ENCODE measurements at regions not wholly inside any gene's neighbourhood (a gene's known extent, or its start where the extent isn't known, plus 50 kb on each side); places are given as distances from the start of the nearest gene placed in this dataset.

DNA sequence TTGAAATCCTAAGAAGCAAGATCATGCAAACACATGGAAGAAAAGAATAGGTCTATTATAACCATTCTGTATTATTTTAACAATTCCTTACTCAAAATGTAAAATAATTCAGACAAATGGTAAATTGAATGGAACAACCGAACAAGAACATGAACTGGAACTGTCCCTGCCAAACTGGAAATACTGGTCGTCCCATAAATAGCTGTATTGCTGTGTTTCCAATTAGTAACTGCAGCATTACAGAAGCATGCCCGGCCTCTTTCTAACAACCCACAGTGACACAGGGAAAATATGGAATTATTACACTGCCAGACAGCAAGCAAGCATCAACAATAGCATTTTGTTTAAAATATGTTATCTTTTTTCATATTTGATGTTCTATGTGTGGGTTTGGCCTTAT, 1138.5 kb upstream of the PHF14 start:
- no peaks in the 10 kb centered on the region for H3K4me1 ChIP-seq (ENCODE audit: control insufficient read depth in 3 of 3, insufficient read depth in 3 of 3, low read length in 3 of 3)
- no peak overlapping the region for H3K9ac ChIP-seq (ENCODE audit: low read depth in 1 of 3, low read length in 3 of 3)
- H3K27ac ChIP-seq (ENCODE audit: low read depth, low read length) = no peak overlapping the region
- H3K9me3 ChIP-seq (ENCODE audit: control insufficient read depth in 3 of 3, low read length in 3 of 3) = no peaks in the 10 kb centered on the region
- no peak overlapping the region for H3K4me3 ChIP-seq (ENCODE audit: low read length in 3 of 3)
- no peaks in the 10 kb centered on the region for H3K27me3 ChIP-seq (ENCODE audit: control insufficient read depth in 3 of 3, insufficient read depth in 3 of 3, low read length in 3 of 3)
- no peaks in the 10 kb centered on the region for H3K36me3 ChIP-seq (ENCODE audit: control insufficient read depth in 3 of 3, insufficient read depth in 3 of 3, low read length in 3 of 3)

DNA sequence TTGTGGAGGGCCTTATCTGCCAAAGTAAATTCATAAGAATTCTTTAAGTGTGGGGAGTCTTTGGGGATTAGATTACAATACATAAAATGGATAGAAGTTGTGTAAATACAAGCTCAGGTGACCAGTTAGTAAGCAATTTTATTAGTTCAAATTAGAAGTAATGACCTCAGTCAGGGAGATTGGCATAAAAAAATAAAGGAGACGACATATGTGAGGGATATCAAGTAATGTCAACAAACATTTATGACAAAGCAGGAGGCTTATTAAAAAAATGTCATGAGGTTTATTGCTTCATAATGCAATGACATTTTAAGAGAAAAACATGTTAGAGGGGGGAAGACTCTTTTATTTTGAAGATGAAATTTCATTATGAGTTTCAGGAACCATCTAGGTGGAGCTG, 1137.0 kb upstream of the PHF14 start:
- H3K4me3 ChIP-seq (ENCODE audit: low read length in 3 of 3) = no peak overlapping the region
- no peaks in the 10 kb centered on the region for H3K36me3 ChIP-seq (ENCODE audit: control insufficient read depth in 3 of 3, insufficient read depth in 3 of 3, low read length in 3 of 3)
- H3K4me1 ChIP-seq (ENCODE audit: control insufficient read depth in 3 of 3, insufficient read depth in 3 of 3, low read length in 3 of 3) = no peaks in the 10 kb centered on the region
- H3K27me3 ChIP-seq (ENCODE audit: control insufficient read depth in 3 of 3, insufficient read depth in 3 of 3, low read length in 3 of 3) = no peaks in the 10 kb centered on the region
- no peak overlapping the region for H3K27ac ChIP-seq (ENCODE audit: low read depth, low read length)
- H3K9ac ChIP-seq (ENCODE audit: low read depth in 1 of 3, low read length in 3 of 3) = no peak overlapping the region
- H3K9me3 ChIP-seq (ENCODE audit: control insufficient read depth in 3 of 3, low read length in 3 of 3) = no peaks in the 10 kb centered on the region

DNA sequence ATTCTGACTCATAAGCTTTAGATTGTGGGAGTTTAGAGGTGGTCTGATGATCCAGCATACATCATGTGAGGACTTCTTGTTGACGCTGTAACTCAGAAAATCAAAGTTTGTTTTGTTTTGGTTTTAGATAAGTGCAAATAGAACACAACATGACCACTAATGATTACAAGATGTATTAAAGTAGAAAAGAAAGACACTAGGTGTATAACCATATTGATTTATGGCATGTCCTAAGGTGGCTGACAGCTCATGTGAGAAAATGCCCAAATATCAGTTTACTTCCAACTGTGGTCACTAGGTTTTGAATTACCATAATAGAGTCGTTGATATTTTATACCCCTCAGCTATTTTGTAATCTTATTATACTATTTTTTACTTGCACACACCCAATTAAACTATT, 1131.4 kb upstream of the PHF14 start:
- H3K4me1 ChIP-seq (ENCODE audit: control insufficient read depth in 3 of 3, insufficient read depth in 3 of 3, low read length in 3 of 3) = no peaks in the 10 kb centered on the region
- no peak overlapping the region for H3K4me3 ChIP-seq (ENCODE audit: low read length in 3 of 3)
- H3K36me3 ChIP-seq (ENCODE audit: control insufficient read depth in 3 of 3, insufficient read depth in 3 of 3, low read length in 3 of 3) = no peaks in the 10 kb centered on the region
- no peak overlapping the region for H3K27ac ChIP-seq (ENCODE audit: low read depth, low read length)
- no peak overlapping the region for H3K9ac ChIP-seq (ENCODE audit: low read depth in 1 of 3, low read length in 3 of 3)
- no peaks in the 10 kb centered on the region for H3K9me3 ChIP-seq (ENCODE audit: control insufficient read depth in 3 of 3, low read length in 3 of 3)
- H3K27me3 ChIP-seq (ENCODE audit: control insufficient read depth in 3 of 3, insufficient read depth in 3 of 3, low read length in 3 of 3) = no peaks in the 10 kb centered on the region

DNA sequence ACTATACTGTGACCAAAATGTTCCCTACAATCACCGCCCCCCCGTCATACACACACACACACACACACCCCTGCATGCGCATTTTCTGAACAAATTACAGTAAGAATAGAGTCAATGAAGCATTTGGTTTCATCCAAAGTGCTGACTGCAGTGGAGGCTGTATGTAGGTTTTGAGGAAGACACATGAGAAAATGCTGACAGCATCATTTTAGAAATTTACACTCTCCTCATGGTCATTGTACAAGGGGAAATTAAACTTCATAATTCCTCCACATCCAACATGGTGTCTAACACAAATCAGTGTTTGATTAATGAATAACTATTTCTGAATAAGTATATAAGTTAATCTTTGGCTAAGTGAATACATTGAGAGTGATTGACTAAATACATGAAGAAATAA, 1126.8 kb upstream of the PHF14 start:
- no peak overlapping the region for H3K9ac ChIP-seq (ENCODE audit: low read depth in 1 of 3, low read length in 3 of 3)
- H3K9me3 ChIP-seq (ENCODE audit: control insufficient read depth in 3 of 3, low read length in 3 of 3) = no peaks in the 10 kb centered on the region
- no peaks in the 10 kb centered on the region for H3K27me3 ChIP-seq (ENCODE audit: control insufficient read depth in 3 of 3, insufficient read depth in 3 of 3, low read length in 3 of 3)
- no peaks in the 10 kb centered on the region for H3K36me3 ChIP-seq (ENCODE audit: control insufficient read depth in 3 of 3, insufficient read depth in 3 of 3, low read length in 3 of 3)
- H3K4me3 ChIP-seq (ENCODE audit: low read length in 3 of 3) = no peak overlapping the region
- no peaks in the 10 kb centered on the region for H3K4me1 ChIP-seq (ENCODE audit: control insufficient read depth in 3 of 3, insufficient read depth in 3 of 3, low read length in 3 of 3)
- H3K27ac ChIP-seq (ENCODE audit: low read depth, low read length) = no peak overlapping the region

DNA sequence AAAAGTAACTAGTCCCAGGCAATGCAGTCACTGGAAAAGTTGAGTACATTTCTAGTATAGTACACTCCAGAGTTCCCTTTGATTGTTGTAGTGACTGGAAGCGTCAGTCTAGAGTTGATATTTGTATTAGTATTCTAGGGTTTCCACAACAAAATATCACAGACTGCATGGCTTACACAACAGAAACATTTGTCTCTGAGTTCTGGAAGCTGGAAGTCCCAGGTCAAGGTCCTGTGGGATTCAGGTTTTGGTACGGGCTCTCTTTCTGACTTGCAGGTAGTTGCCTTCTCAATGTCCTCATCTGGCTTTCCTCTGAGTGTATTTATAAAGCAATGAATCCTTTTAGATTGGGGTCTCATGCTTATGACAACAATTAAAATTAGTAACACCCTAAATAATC, 1119.1 kb upstream of the PHF14 start:
- H3K36me3 ChIP-seq (ENCODE audit: control insufficient read depth in 3 of 3, insufficient read depth in 3 of 3, low read length in 3 of 3) = no peaks in the 10 kb centered on the region
- H3K4me3 ChIP-seq (ENCODE audit: low read length in 3 of 3) = no peak overlapping the region
- H3K4me1 ChIP-seq (ENCODE audit: control insufficient read depth in 3 of 3, insufficient read depth in 3 of 3, low read length in 3 of 3) = no peaks in the 10 kb centered on the region
- H3K9ac ChIP-seq (ENCODE audit: low read depth in 1 of 3, low read length in 3 of 3) = no peak overlapping the region
- no peaks in the 10 kb centered on the region for H3K9me3 ChIP-seq (ENCODE audit: control insufficient read depth in 3 of 3, low read length in 3 of 3)
- H3K27me3 ChIP-seq (ENCODE audit: control insufficient read depth in 3 of 3, insufficient read depth in 3 of 3, low read length in 3 of 3) = no peaks in the 10 kb centered on the region
- H3K27ac ChIP-seq (ENCODE audit: low read depth, low read length) = no peak overlapping the region

DNA sequence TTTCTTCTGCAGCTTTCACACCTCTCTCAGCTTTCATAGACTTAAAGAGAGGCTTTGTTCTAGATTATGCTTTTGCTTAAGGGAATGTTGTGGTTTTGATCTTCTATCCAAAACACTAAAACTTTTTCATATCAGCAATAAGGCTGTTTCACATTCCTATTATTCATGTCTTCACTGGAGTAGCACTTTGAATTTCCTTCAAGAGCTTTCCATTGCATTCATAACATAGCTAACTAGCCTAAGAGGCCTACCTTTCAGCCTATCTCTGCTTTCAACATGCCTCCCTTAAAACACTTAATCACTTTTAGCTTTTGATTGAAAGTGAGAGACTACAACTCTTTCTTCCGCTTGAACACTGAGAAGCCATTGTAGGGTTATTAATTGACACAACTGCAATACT, 1117.0 kb upstream of the PHF14 start:
- no peak overlapping the region for H3K9ac ChIP-seq (ENCODE audit: low read depth in 1 of 3, low read length in 3 of 3)
- H3K4me3 ChIP-seq (ENCODE audit: low read length in 3 of 3) = no peak overlapping the region
- H3K27me3 ChIP-seq (ENCODE audit: control insufficient read depth in 3 of 3, insufficient read depth in 3 of 3, low read length in 3 of 3) = no peaks in the 10 kb centered on the region

DNA sequence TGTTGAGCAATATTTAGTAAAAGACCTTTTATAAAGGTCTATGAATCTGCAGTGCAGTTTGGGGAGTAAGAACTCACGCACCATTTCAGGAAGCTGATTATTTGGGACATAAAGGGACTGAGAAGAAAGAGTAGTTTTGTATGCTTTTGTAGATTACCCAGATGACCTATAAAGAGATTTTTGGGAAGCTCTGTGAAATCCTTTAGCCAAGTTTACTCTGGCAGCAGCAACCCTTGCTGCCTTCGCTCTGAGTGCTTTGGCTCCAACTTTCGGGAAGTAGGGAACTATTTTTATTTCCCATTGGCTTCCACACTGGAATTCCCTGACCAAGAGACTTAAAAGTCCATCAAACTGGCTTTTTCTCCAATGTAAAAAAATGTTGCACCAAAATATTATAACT, 1110.1 kb upstream of the PHF14 start:
- Histone ChIP-seq H3K27ac (ENCODE audit: low read depth, low read length) (no peak overlapping the region), H3K36me3 (ENCODE audit: control insufficient read depth in 3 of 3, insufficient read depth in 3 of 3, low read length in 3 of 3) (no peaks in the 10 kb centered on the region), H3K4me3 (ENCODE audit: low read length in 3 of 3) (no peak overlapping the region), H3K9me3 (ENCODE audit: control insufficient read depth in 3 of 3, low read length in 3 of 3) (no peaks in the 10 kb centered on the region), H3K27me3 (ENCODE audit: control insufficient read depth in 3 of 3, insufficient read depth in 3 of 3, low read length in 3 of 3) (no peaks in the 10 kb centered on the region), H3K4me1 (ENCODE audit: control insufficient read depth in 3 of 3, insufficient read depth in 3 of 3, low read length in 3 of 3) (no peaks in the 10 kb centered on the region), H3K9ac (ENCODE audit: low read depth in 1 of 3, low read length in 3 of 3) (no peak overlapping the region)

More for the DNA sequence above, 1117.0 kb upstream of the PHF14 start:
- Histone ChIP-seq H3K9me3 (ENCODE audit: control insufficient read depth in 3 of 3, low read length in 3 of 3) (no peaks in the 10 kb centered on the region), H3K27ac (ENCODE audit: low read depth, low read length) (no peak overlapping the region), H3K4me1 (ENCODE audit: control insufficient read depth in 3 of 3, insufficient read depth in 3 of 3, low read length in 3 of 3) (no peaks in the 10 kb centered on the region), H3K36me3 (ENCODE audit: control insufficient read depth in 3 of 3, insufficient read depth in 3 of 3, low read length in 3 of 3) (no peaks in the 10 kb centered on the region)

DNA sequence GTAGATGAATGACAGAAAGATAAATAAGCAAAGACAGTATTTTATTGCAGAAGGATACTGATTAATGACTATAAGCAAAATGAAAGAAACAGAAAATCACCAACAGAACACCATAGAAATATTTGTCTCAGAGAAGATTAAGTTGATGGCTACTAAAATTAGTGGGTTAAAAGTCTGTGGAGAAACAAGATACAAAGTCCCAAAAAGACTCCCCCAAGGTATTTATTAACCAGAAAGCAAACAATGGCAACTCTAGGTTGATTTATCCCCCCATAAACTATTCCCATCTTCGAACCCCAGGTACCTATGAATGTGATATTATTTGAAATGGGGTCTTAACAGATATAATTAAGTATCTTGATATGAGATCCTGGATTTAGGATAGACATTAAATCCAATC, 1104.5 kb upstream of the PHF14 start:
- Histone ChIP-seq H3K9ac (ENCODE audit: low read depth in 1 of 3, low read length in 3 of 3) (no peak overlapping the region), H3K27ac (ENCODE audit: low read depth, low read length) (no peak overlapping the region), H3K4me3 (ENCODE audit: low read length in 3 of 3) (no peak overlapping the region), H3K4me1 (ENCODE audit: control insufficient read depth in 3 of 3, insufficient read depth in 3 of 3, low read length in 3 of 3) (no peaks in the 10 kb centered on the region), H3K9me3 (ENCODE audit: control insufficient read depth in 3 of 3, low read length in 3 of 3) (no peaks in the 10 kb centered on the region), H3K36me3 (ENCODE audit: control insufficient read depth in 3 of 3, insufficient read depth in 3 of 3, low read length in 3 of 3) (no peaks in the 10 kb centered on the region), H3K27me3 (ENCODE audit: control insufficient read depth in 3 of 3, insufficient read depth in 3 of 3, low read length in 3 of 3) (no peaks in the 10 kb centered on the region)

DNA sequence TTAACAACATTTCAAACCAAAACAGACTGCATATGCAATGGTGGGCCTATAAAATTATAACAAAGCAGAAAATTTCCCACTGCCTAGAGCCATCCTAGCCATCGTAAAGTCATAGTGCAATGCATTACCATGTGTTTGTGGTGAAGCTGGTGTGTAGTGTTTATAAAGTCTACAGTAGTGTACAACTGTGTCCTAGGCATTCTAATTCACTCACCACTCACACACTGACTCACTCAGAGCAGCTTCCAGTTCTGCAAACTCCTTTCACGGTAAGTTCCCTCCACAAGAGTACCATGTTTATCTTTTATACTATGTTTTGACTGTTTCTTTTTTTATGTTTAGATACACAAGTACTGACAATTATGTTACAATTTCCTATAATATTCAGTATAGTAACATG, 1104.1 kb upstream of the PHF14 start:
- Histone ChIP-seq H3K27ac (ENCODE audit: low read depth, low read length) (no peak overlapping the region), H3K27me3 (ENCODE audit: control insufficient read depth in 3 of 3, insufficient read depth in 3 of 3, low read length in 3 of 3) (no peaks in the 10 kb centered on the region), H3K4me3 (ENCODE audit: low read length in 3 of 3) (no peak overlapping the region), H3K9me3 (ENCODE audit: control insufficient read depth in 3 of 3, low read length in 3 of 3) (no peaks in the 10 kb centered on the region), H3K36me3 (ENCODE audit: control insufficient read depth in 3 of 3, insufficient read depth in 3 of 3, low read length in 3 of 3) (no peaks in the 10 kb centered on the region), H3K4me1 (ENCODE audit: control insufficient read depth in 3 of 3, insufficient read depth in 3 of 3, low read length in 3 of 3) (no peaks in the 10 kb centered on the region), H3K9ac (ENCODE audit: low read depth in 1 of 3, low read length in 3 of 3) (no peak overlapping the region)

DNA sequence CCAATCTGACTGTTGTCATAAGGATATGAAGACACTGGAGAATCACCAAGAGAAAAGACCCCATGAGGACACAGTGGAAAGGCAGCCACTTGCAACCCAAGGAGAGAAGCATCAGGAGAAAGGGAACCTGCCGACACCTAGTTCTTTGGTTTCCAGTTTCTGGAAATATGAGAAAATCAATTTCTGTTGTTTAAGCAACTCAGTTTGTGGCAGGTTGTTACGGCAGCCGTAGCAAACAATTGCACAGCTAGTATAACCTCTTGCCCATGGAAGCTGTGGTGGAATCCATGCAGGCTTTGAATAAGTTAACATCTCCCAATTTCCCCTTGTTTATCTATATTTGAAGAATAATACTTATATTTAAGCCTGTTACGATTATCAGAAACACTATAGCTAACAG, 1103.0 kb upstream of the PHF14 start:
- Histone ChIP-seq H3K9me3 (ENCODE audit: control insufficient read depth in 3 of 3, low read length in 3 of 3) (peaks cover 0 to 2% (median 0%) of the 10 kb centered on the region in 3 donors), H3K27ac (ENCODE audit: low read depth, low read length) (no peak overlapping the region), H3K4me1 (ENCODE audit: control insufficient read depth in 3 of 3, insufficient read depth in 3 of 3, low read length in 3 of 3) (no peaks in the 10 kb centered on the region), H3K4me3 (ENCODE audit: low read length in 3 of 3) (no peak overlapping the region), H3K36me3 (ENCODE audit: control insufficient read depth in 3 of 3, insufficient read depth in 3 of 3, low read length in 3 of 3) (no peaks in the 10 kb centered on the region), H3K9ac (ENCODE audit: low read depth in 1 of 3, low read length in 3 of 3) (no peak overlapping the region), H3K27me3 (ENCODE audit: control insufficient read depth in 3 of 3, insufficient read depth in 3 of 3, low read length in 3 of 3) (no peaks in the 10 kb centered on the region)

DNA sequence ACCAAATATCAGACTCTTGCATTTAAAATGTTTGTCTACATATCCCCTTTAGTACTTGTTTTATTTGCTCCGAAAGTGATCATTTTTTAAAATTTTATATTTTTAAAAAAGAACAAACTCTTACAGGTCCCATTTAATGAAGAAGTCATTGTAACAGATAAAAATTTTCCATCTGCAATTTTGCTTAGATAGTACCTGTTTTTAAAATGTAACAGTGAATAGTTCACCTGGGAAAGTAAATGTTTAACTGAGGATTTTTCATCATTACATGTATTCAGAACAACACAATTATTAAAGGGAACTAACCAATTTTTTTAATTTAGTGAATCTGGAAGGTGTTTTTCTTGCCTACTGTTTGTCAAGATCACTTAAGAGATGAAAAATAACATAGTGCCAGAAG, 1099.5 kb upstream of the PHF14 start:
- H3K36me3 ChIP-seq (ENCODE audit: control insufficient read depth in 3 of 3, insufficient read depth in 3 of 3, low read length in 3 of 3) = no peaks in the 10 kb centered on the region
- peaks cover 0 to 2% (median 0%) of the 10 kb centered on the region in 3 donors for H3K9me3 ChIP-seq (ENCODE audit: control insufficient read depth in 3 of 3, low read length in 3 of 3)
- H3K4me1 ChIP-seq (ENCODE audit: control insufficient read depth in 3 of 3, insufficient read depth in 3 of 3, low read length in 3 of 3) = no peaks in the 10 kb centered on the region
- H3K4me3 ChIP-seq (ENCODE audit: low read length in 3 of 3) = no peak overlapping the region
- no peak overlapping the region for H3K9ac ChIP-seq (ENCODE audit: low read depth in 1 of 3, low read length in 3 of 3)
- H3K27me3 ChIP-seq (ENCODE audit: control insufficient read depth in 3 of 3, insufficient read depth in 3 of 3, low read length in 3 of 3) = no peaks in the 10 kb centered on the region
- H3K27ac ChIP-seq (ENCODE audit: low read depth, low read length) = no peak overlapping the region

Measured in skeletal muscle tissue (tissue), 3 donors.